H1 (cell line): ENCODE measurements at regions not wholly inside any gene's neighbourhood (a gene's known extent, or its start where the extent isn't known, plus 50 kb on each side); places are given as distances from the start of the nearest gene placed in this dataset.

Experiments
- CTCF ChIA-PET: fragments of 300-600 bp; sonication (Branson Sonifier 250); formaldehyde crosslinking; loops from one replicate; lab custom pipeline; 2021; ENCODE audit not compliant: partially characterized antibody; lab: Charles Lee
- POLR2A ChIA-PET: fragments of 300-600 bp; sonication (Branson Sonifier 250); formaldehyde crosslinking; loops from one replicate; lab custom pipeline; 2021; ENCODE audit warnings: inconsistent platforms; ENCODE audit not compliant: partially characterized antibody; lab: Charles Lee
- DNase-seq, 2 experiments: peaks; one replicate each; pipeline versions ENCODE4 v3.0.0 to v3.0.0-alpha.2; 2010 to 2022; ENCODE audit warnings: low spot score in 2 of 2, low read depth in 1 of 2, mixed read lengths in 1 of 2
- FAIRE-seq: peaks from 2 replicates; lab custom pipeline; 2011; peaks lifted over from hg19 to GRCh38; lab: Jason Lieb, UNC
- H2AFZ ChIP-seq: 2 replicates; pipeline ENCODE4 v1.8.1; 2012; ENCODE audit warnings: low read length, inconsistent platforms
- H2AK5ac ChIP-seq: 2 replicates; pipeline ENCODE4 v1.6.1; 2013; ENCODE audit warnings: low read depth, low read length
- H2BK120ac ChIP-seq: replicated peaks from 2 replicates; pipeline ENCODE3; 2013; ENCODE audit warnings: low read depth, low read length, inconsistent platforms
- H2BK12ac ChIP-seq: 2 replicates; pipeline ENCODE4 v1.6.1; 2013; ENCODE audit warnings: low read depth, low read length
- H2BK15ac ChIP-seq: 2 replicates; pipeline ENCODE4 v1.6.1; 2013; ENCODE audit warnings: low read length
- H2BK20ac ChIP-seq: 2 replicates; pipeline ENCODE4 v1.6.1; 2013; ENCODE audit warnings: low read length
- H2BK5ac ChIP-seq: 2 replicates; pipeline ENCODE4 v1.6.1; 2013; ENCODE audit warnings: low read depth, low read length
- H3K14ac ChIP-seq: 2 replicates; pipeline ENCODE4 v1.6.1; 2013; ENCODE audit warnings: inconsistent platforms; ENCODE audit not compliant: insufficient read length
- H3K18ac ChIP-seq: 2 replicates; pipeline ENCODE4 v1.6.1; 2013; ENCODE audit warnings: low read length; ENCODE audit errors: extremely low read depth
- H3K23ac ChIP-seq: 2 replicates; pipeline ENCODE4 v1.6.1; 2013; ENCODE audit warnings: inconsistent platforms; ENCODE audit not compliant: insufficient read length
- H3K23me2 ChIP-seq: 2 replicates; pipeline ENCODE4 v1.6.1; 2013; ENCODE audit warnings: low read depth, low read length
- H3K27ac ChIP-seq: 2 replicates; pipeline ENCODE4 v1.6.1; 2011; ENCODE audit warnings: low read depth, low read length, inconsistent platforms
- H3K27me3 ChIP-seq, 4 experiments: replicated peaks in 1 of 4; 1 replicate in 1 of 4; 2 replicates in 3 of 4; pipeline versions ENCODE4 v1.6.1 to v1.8.1; 2011 to 2013; ENCODE audit warnings: low read length in 3 of 4, mild to moderate bottlenecking in 3 of 4, inconsistent platforms in 2 of 4, mixed read lengths in 2 of 4, moderate library complexity in 1 of 4; ENCODE audit not compliant: control insufficient read depth in 3 of 4, insufficient read depth in 3 of 4; ENCODE audit errors: extremely low read depth in 1 of 4
- H3K36me3 ChIP-seq, 4 experiments: 2 replicates each; pipeline versions ENCODE4 v1.6.1 to v1.8.1; 2011 to 2013; ENCODE audit warnings: mild to moderate bottlenecking in 4 of 4, low read length in 3 of 4, moderate library complexity in 2 of 4, control low read depth in 1 of 4, inconsistent platforms in 1 of 4; ENCODE audit not compliant: insufficient read depth in 4 of 4, control insufficient read depth in 2 of 4
- H3K4ac ChIP-seq: replicated peaks from 2 replicates; pipeline ENCODE3; 2013; ENCODE audit warnings: low read length, low read depth, mixed read lengths, inconsistent platforms; ENCODE audit not compliant: insufficient read length
- H3K4me1 ChIP-seq, 4 experiments: replicated peaks in 1 of 4; 1 replicate in 1 of 4; 2 replicates in 3 of 4; pipeline versions ENCODE4 v1.6.1 to v1.8.1; 2011 to 2013; ENCODE audit warnings: low read length in 3 of 4, inconsistent platforms in 2 of 4, mixed read lengths in 1 of 4; ENCODE audit not compliant: insufficient read depth in 4 of 4, control insufficient read depth in 3 of 4
- H3K4me2 ChIP-seq, 2 experiments: 2 replicates each; pipeline versions ENCODE4 v1.6.1 to v1.8.1; 2011 to 2013; ENCODE audit warnings: low read depth in 2 of 2, low read length in 2 of 2, control low read depth in 1 of 2, inconsistent platforms in 1 of 2, mild to moderate bottlenecking in 1 of 2; ENCODE audit not compliant: insufficient read depth in 1 of 2
- H3K4me3 ChIP-seq, 4 experiments: fragments of 200-600, 300-600 bp in 1 of 4; sonication (generic), shearing (Covaris generic), sonication (Bioruptor Twin) in 1 of 4; 2 replicates each; pipeline versions ENCODE4 v1.5.1 to v1.8.1; 2011 to 2016; ENCODE audit warnings: low read length in 4 of 4, low read depth in 3 of 4, control low read depth in 2 of 4, inconsistent platforms in 2 of 4, mild to moderate bottlenecking in 2 of 4, mixed read lengths in 1 of 4, moderate library complexity in 1 of 4; ENCODE audit not compliant: insufficient read depth in 2 of 4; ENCODE audit errors: extremely low read depth in 1 of 4
- H3K56ac ChIP-seq: replicated peaks from 2 replicates; pipeline ENCODE3; 2013; ENCODE audit warnings: low read depth, mild to moderate bottlenecking, mixed read lengths, low read length, inconsistent platforms; ENCODE audit not compliant: insufficient read length
- H3K79me1 ChIP-seq: 2 replicates; pipeline ENCODE4 v1.6.1; 2013; ENCODE audit warnings: low read depth, low read length, control low read depth
- H3K79me2 ChIP-seq, 2 experiments: 2 replicates each; pipeline versions ENCODE4 v1.6.1 to v1.8.1; 2012 to 2013; ENCODE audit warnings: low read length in 2 of 2, mild to moderate bottlenecking in 2 of 2, inconsistent platforms in 1 of 2; ENCODE audit not compliant: insufficient read depth in 2 of 2, control insufficient read depth in 1 of 2
- H3K9ac ChIP-seq, 4 experiments: replicated peaks in 1 of 4; 1 replicate in 1 of 4; 2 replicates in 3 of 4; pipeline versions ENCODE4 v1.6.1 to v1.8.1; 2011 to 2013; ENCODE audit warnings: low read depth in 3 of 4, low read length in 3 of 4, control low read depth in 2 of 4, mild to moderate bottlenecking in 2 of 4, moderate library complexity in 2 of 4, inconsistent platforms in 1 of 4; ENCODE audit errors: extremely low read depth in 1 of 4
- H3K9me3 ChIP-seq, 2 experiments: 2 replicates each; pipeline versions ENCODE4 v1.6.1 to v1.8.1; 2012 to 2013; ENCODE audit warnings: mild to moderate bottlenecking in 2 of 2, moderate library complexity in 2 of 2, control low read depth in 1 of 2, inconsistent platforms in 1 of 2, low read depth in 1 of 2, low read length in 1 of 2, mixed read lengths in 1 of 2; ENCODE audit not compliant: insufficient read depth in 2 of 2
- H4K20me1 ChIP-seq, 2 experiments: replicated peaks in 1 of 2; 2 replicates each; pipeline versions ENCODE3 to v1.8.1; 2011 to 2013; ENCODE audit warnings: inconsistent platforms in 2 of 2, low read length in 2 of 2, mild to moderate bottlenecking in 1 of 2; ENCODE audit not compliant: insufficient read depth in 2 of 2, control insufficient read depth in 1 of 2
- H4K5ac ChIP-seq: 2 replicates; pipeline ENCODE4 v1.6.1; 2013; ENCODE audit warnings: low read length, low read depth, mixed read lengths, inconsistent platforms; ENCODE audit not compliant: insufficient read length
- H4K8ac ChIP-seq: 2 replicates; pipeline ENCODE4 v1.8.0; 2013; ENCODE audit warnings: mild to moderate bottlenecking, moderate library complexity, low read length, inconsistent platforms; ENCODE audit not compliant: insufficient read depth; ENCODE audit errors: extremely low read depth
- H4K91ac ChIP-seq: replicated peaks from 2 replicates; pipeline ENCODE3; 2013; ENCODE audit warnings: low read length, mixed read lengths, inconsistent platforms; ENCODE audit not compliant: insufficient read length
- BACH1 ChIP-seq: IDR thresholded peaks from 2 replicates; pipeline ENCODE4 v1.6.1; 2012; ENCODE audit warnings: low read length, improper control_type of control experiment
- BCL11A ChIP-seq, 2 experiments: IDR thresholded peaks; one replicate each; pipeline ENCODE4 v1.6.1; 2011; ENCODE audit warnings: low read depth in 2 of 2, low read length in 2 of 2, mild to moderate bottlenecking in 2 of 2
- CBX5 ChIP-seq: fragments of 300-800, 300-1000 bp; sonication (generic); IDR thresholded peaks from 2 replicates; pipeline ENCODE4 v1.7.1; 2016; ENCODE audit warnings: antibody characterized with exemption, low read length, low read depth
- EZH2 ChIP-seq: fragments of 200-600 bp; sonication (generic); IDR thresholded peaks from 2 replicates; pipeline ENCODE4 v1.7.1; 2012; ENCODE audit warnings: low read depth, mild to moderate bottlenecking, moderate library complexity, low read length, inconsistent platforms; ENCODE audit not compliant: severe bottlenecking
- FOSL1 ChIP-seq: IDR thresholded peaks from 2 replicates; pipeline ENCODE4 v1.6.1; 2011; ENCODE audit warnings: mild to moderate bottlenecking, low read depth, low read length, moderate library complexity; ENCODE audit not compliant: insufficient read depth
- GABPA ChIP-seq: IDR thresholded peaks from 2 replicates; pipeline ENCODE4 v1.6.1; 2011; ENCODE audit warnings: mild to moderate bottlenecking, low read length, moderate library complexity, borderline replicate concordance; ENCODE audit not compliant: insufficient read depth
- JUN ChIP-seq: IDR thresholded peaks from 2 replicates; pipeline ENCODE4 v1.6.1; 2011; ENCODE audit warnings: low read depth, mild to moderate bottlenecking, improper control_type of control experiment, low read length
- JUND ChIP-seq: IDR thresholded peaks from 2 replicates; pipeline ENCODE4 v1.6.1; 2011; ENCODE audit warnings: mild to moderate bottlenecking, improper control_type of control experiment, low read length
- PHF8 ChIP-seq: fragments of 200-600 bp; sonication (generic); conservative IDR thresholded peaks from 2 replicates; pipeline ENCODE4 v1.7.1; 2012; ENCODE audit warnings: low read depth, mild to moderate bottlenecking, inconsistent platforms, low read length, moderate library complexity
- POLR2AphosphoS5 ChIP-seq: IDR thresholded peaks from 2 replicates; pipeline ENCODE4 v1.6.1; 2011; ENCODE audit warnings: low read depth, low read length
- POU5F1 ChIP-seq: IDR thresholded peaks from 2 replicates; pipeline ENCODE4 v1.6.1; 2011; ENCODE audit warnings: low read depth, mild to moderate bottlenecking, low read length, moderate library complexity
- SIN3A ChIP-seq, 2 experiments: IDR thresholded peaks in 1 of 2; conservative IDR thresholded peaks in 1 of 2; 2 replicates each; pipeline ENCODE4 v1.6.1; 2011 to 2012; ENCODE audit warnings: low read length in 2 of 2, improper control_type of control experiment in 1 of 2, low read depth in 1 of 2, mild to moderate bottlenecking in 1 of 2
- SP4 ChIP-seq: IDR thresholded peaks from 2 replicates; pipeline ENCODE4 v1.6.1; 2012; ENCODE audit warnings: low read length, inconsistent platforms
- SUZ12 ChIP-seq: fragments of 200-600 bp; sonication (generic); IDR thresholded peaks from 2 replicates; pipeline ENCODE4 v1.6.1; 2012; ENCODE audit warnings: mild to moderate bottlenecking, inconsistent platforms, low read length, moderate library complexity, mixed read lengths
- WGBS, 2 experiments: shearing (Covaris generic) in 1 of 2; methylation state at CpG; one replicate each; pipeline versions ENCODE4 v1.1.6 to v1.1.7; 2013 to 2015; ENCODE audit warnings: low lambda C conversion rate in 2 of 2, mixed read lengths in 2 of 2, inconsistent platforms in 1 of 2, low coverage in 1 of 2, missing lambda C conversion rate in 1 of 2; ENCODE audit not compliant: insufficient replicate concordance in 2 of 2, insufficient coverage in 1 of 2, insufficient read length in 1 of 2; ENCODE audit errors: extremely low coverage in 1 of 2, missing lambda C conversion rate in 1 of 2; 5-methylcytosine and 5-hydroxymethylcytosine counted together

GRCh38 chr6:86820750-86821149 is 116.6 kb upstream of the HTR1E start:
- Histone ChIP-seq H3K79me1 (no peaks in the 10 kb centered on the region), H3K9ac (no peak overlapping the region), H3K23me2 (no peaks in the 10 kb centered on the region), H3K4me3 (no peak overlapping the region), H3K4ac (no peak overlapping the region), H4K5ac (no peak overlapping the region), H3K14ac (no peak overlapping the region), H3K36me3 (no peaks in the 10 kb centered on the region), H3K79me2 (no peaks in the 10 kb centered on the region), H4K8ac (no peak overlapping the region), H3K4me1 (no peaks in the 10 kb centered on the region), H3K4me2 (no peak overlapping the region), H4K91ac (no peak overlapping the region), H3K56ac (no peak overlapping the region), H2AK5ac (no peak overlapping the region), H2BK15ac (no peak overlapping the region), H3K9me3 (no peaks in the 10 kb centered on the region), H2BK12ac (no peak overlapping the region), H3K18ac (no peak overlapping the region), H3K27me3 (no peaks in the 10 kb centered on the region), H3K27ac (no peak overlapping the region), H2BK5ac (no peak overlapping the region), H2BK120ac (no peak overlapping the region), H4K20me1 (no peaks in the 10 kb centered on the region), H3K23ac (no peak overlapping the region), H2AFZ (no peak overlapping the region), H2BK20ac (no peak overlapping the region)
- ChIA-PET POLR2A (no interaction called here), CTCF (no interaction called here)
- FAIRE-seq (no peak), DNase-seq (no peak)
- 60% methylated on average over 1 of the region's 1 CpG; no CpG with 5 or more reads in 1 of the 2 experiments for WGBS, 2 experiments
- TF ChIP-seq BCL11A (IDR thresholded peaks at IDR 0.05; ENCODE audit: low read depth in 2 of 2, low read length in 2 of 2): no peak
- no peak for TF ChIP-seq POU5F1
- TF ChIP-seq FOSL1: no peak
- TF ChIP-seq SP4: no peak
- no peak for TF ChIP-seq PHF8
- no peak for TF ChIP-seq JUND
- no peak for TF ChIP-seq EZH2
- no peak for TF ChIP-seq JUN
- no peak for TF ChIP-seq CBX5
- no peak for TF ChIP-seq POLR2AphosphoS5
- TF ChIP-seq SUZ12: no peak
- no peak for TF ChIP-seq SIN3A (conservative IDR thresholded peaks at IDR 0.05 in 1 of 2, IDR thresholded peaks at IDR 0.05 in 1 of 2; ENCODE audit: low read depth in 1 of 2, low read length in 2 of 2)
- TF ChIP-seq BACH1: no peak
- no peak for TF ChIP-seq GABPA
